ENCODE measurements at regions not wholly inside any gene's neighbourhood (a gene's known extent, or its start where the extent isn't known, plus 50 kb on each side); places are given as distances from the start of the nearest gene placed in this dataset.

GRCh38 chr1:34688006-34688741 lies 66.7 kb upstream of the GJB5 start:
- CTCF ChIA-PET, result no interaction called here
- H3K27ac Mint-ChIP-seq (ENCODE audit: unreplicated experiment), result no peak overlapping the region
- TF ChIP-seq CTCF (IDR thresholded peaks at IDR 0.05; ENCODE audit: insufficient read depth in 1 of 2, low read depth in 1 of 2, low read length in 1 of 2, severe bottlenecking in 1 of 2, unreplicated experiment in 1 of 2), result no peak
- POLR2A ChIA-PET, result no interaction called here
- no TSS peak for BruUV-seq (replicated peaks)
- no peaks in the 10 kb centered on the region for H3K27me3 Mint-ChIP-seq (ENCODE audit: insufficient read depth, unreplicated experiment)
- no peaks in the 10 kb centered on the region for H3K9me3 Mint-ChIP-seq (ENCODE audit: unreplicated experiment)
- no peak overlapping the region for H3K4me3 Mint-ChIP-seq (ENCODE audit: unreplicated experiment)
- intact Hi-C loops (cut with micrococcal nuclease; ENCODE audit: unreplicated experiment), result no loop called here
- no peak overlapping the region for H3K4me3 ChIP-seq (ENCODE audit: low read depth, low read length)
- peaks cover 12% of the 10 kb centered on the region for H3K4me1 ChIP-seq
- no peak for DNase-seq
- H3K27me3 ChIP-seq (replicated peaks; ENCODE audit: control insufficient read depth, insufficient read depth, low read length), result no peaks in the 10 kb centered on the region
- H3K36me3 Mint-ChIP-seq (ENCODE audit: insufficient read depth, unreplicated experiment), result no peaks in the 10 kb centered on the region
- no peaks in the 10 kb centered on the region for H3K4me1 Mint-ChIP-seq (ENCODE audit: low read depth, unreplicated experiment)
- H3K36me3 ChIP-seq (ENCODE audit: control insufficient read depth, insufficient read depth, low read length), result no peaks in the 10 kb centered on the region
- H3K9me3 ChIP-seq, result no peaks in the 10 kb centered on the region

- no peaks in the 10 kb centered on the region for H3K4me1 Mint-ChIP-seq (ENCODE audit: low read depth, unreplicated experiment)
- H3K9me3 ChIP-seq, result no peaks in the 10 kb centered on the region
- intact Hi-C loops (cut with micrococcal nuclease; ENCODE audit: unreplicated experiment), result no loop called here
- H3K4me3 ChIP-seq (ENCODE audit: low read depth, low read length), result no peak overlapping the region
- DNase-seq, result no peak
- H3K36me3 Mint-ChIP-seq (ENCODE audit: insufficient read depth, unreplicated experiment), result no peaks in the 10 kb centered on the region
- no peaks in the 10 kb centered on the region for H3K27me3 ChIP-seq (replicated peaks; ENCODE audit: control insufficient read depth, insufficient read depth, low read length)
- H3K36me3 ChIP-seq (ENCODE audit: control insufficient read depth, insufficient read depth, low read length), result no peaks in the 10 kb centered on the region
- ChIA-PET POLR2A (no interaction called here), CTCF (no interaction called here)
- no peak for TF ChIP-seq CTCF (IDR thresholded peaks at IDR 0.05; ENCODE audit: insufficient read depth in 1 of 2, low read depth in 1 of 2, low read length in 1 of 2, severe bottlenecking in 1 of 2, unreplicated experiment in 1 of 2)
- no TSS peak for BruUV-seq (replicated peaks)
- H3K4me3 Mint-ChIP-seq (ENCODE audit: unreplicated experiment), result no peak overlapping the region
- H3K9me3 Mint-ChIP-seq (ENCODE audit: unreplicated experiment), result no peaks in the 10 kb centered on the region
- peaks cover 3% of the 10 kb centered on the region; the same call in 1 of the 2 replicates for H3K4me1 ChIP-seq
- peaks cover 2% of the 10 kb centered on the region for H3K27me3 Mint-ChIP-seq (ENCODE audit: insufficient read depth, unreplicated experiment)
- H3K27ac Mint-ChIP-seq (ENCODE audit: unreplicated experiment), result no peak overlapping the region
Measured at GRCh38 chr1:34690269-34690668, 64.6 kb upstream of the GJB5 start.

- ChIA-PET CTCF (no interaction called here), POLR2A (no interaction called here)
- no peaks in the 10 kb centered on the region for H3K36me3 Mint-ChIP-seq (ENCODE audit: insufficient read depth, unreplicated experiment)
- H3K27me3 ChIP-seq (replicated peaks; ENCODE audit: control insufficient read depth, insufficient read depth, low read length), result no peaks in the 10 kb centered on the region
- H3K27me3 Mint-ChIP-seq (ENCODE audit: insufficient read depth, unreplicated experiment), result peaks cover 6% of the 10 kb centered on the region
- no peaks in the 10 kb centered on the region for H3K36me3 ChIP-seq (ENCODE audit: control insufficient read depth, insufficient read depth, low read length)
- no peaks in the 10 kb centered on the region for H3K9me3 ChIP-seq
- no peak overlapping the region for H3K4me3 ChIP-seq (ENCODE audit: low read depth, low read length)
- no peak for DNase-seq
- no peaks in the 10 kb centered on the region for H3K9me3 Mint-ChIP-seq (ENCODE audit: unreplicated experiment)
- H3K4me1 Mint-ChIP-seq (ENCODE audit: low read depth, unreplicated experiment), result peaks cover 5% of the 10 kb centered on the region
- no TSS peak for BruUV-seq (replicated peaks)
- intact Hi-C loops (cut with micrococcal nuclease; ENCODE audit: unreplicated experiment), result no loop called here
- H3K4me1 ChIP-seq, result no peaks in the 10 kb centered on the region
- no peak for TF ChIP-seq CTCF (IDR thresholded peaks at IDR 0.05; ENCODE audit: insufficient read depth in 1 of 2, low read depth in 1 of 2, low read length in 1 of 2, severe bottlenecking in 1 of 2, unreplicated experiment in 1 of 2)
- H3K4me3 Mint-ChIP-seq (ENCODE audit: unreplicated experiment), result no peak overlapping the region
- no peak overlapping the region for H3K27ac Mint-ChIP-seq (ENCODE audit: unreplicated experiment)
Measured at GRCh38 chr1:34693081-34693480, 61.8 kb upstream of the GJB5 start.
